ENCODE measurements at regions not wholly inside any gene's neighbourhood (a gene's known extent, or its start where the extent isn't known, plus 50 kb on each side); places are given as distances from the start of the nearest gene placed in this dataset.

- H2AFZ ChIP-seq (replicated peaks) = no peak overlapping the region
- H3K4me3 Mint-ChIP-seq = no peak overlapping the region
- H3F3A ChIP-seq (ENCODE audit: low read depth) = no peaks in the 10 kb centered on the region
- H3K79me2 ChIP-seq (ENCODE audit: low read depth) = no peaks in the 10 kb centered on the region
- H3K36me3 ChIP-seq = peaks cover 3% of the 10 kb centered on the region
- no peak overlapping the region for H3K27ac ChIP-seq
- DNase-seq (ENCODE audit: low spot score) = no peak
- no peaks in the 10 kb centered on the region for H3K9me3 ChIP-seq (ENCODE audit: low read depth)
- H3K4me3 ChIP-seq = no peak overlapping the region
- no peaks in the 10 kb centered on the region for H3K9me3 Mint-ChIP-seq
- no peaks in the 10 kb centered on the region for H3K27me3 ChIP-seq
- peaks cover 10% of the 10 kb centered on the region for H3K4me1 ChIP-seq
- H3K27ac Mint-ChIP-seq = no peak overlapping the region
- H3K27me3 Mint-ChIP-seq (ENCODE audit: insufficient read depth, low read depth) = peaks cover 4% of the 10 kb centered on the region
- no peaks in the 10 kb centered on the region for H4K20me1 ChIP-seq (ENCODE audit: low read depth)
- H3K4me1 Mint-ChIP-seq = peaks cover 4% of the 10 kb centered on the region
- H3K9ac ChIP-seq = no peak overlapping the region
- TF ChIP-seq EZH2 (IDR thresholded peaks at IDR 0.05) (no peak), EZH2phosphoT487 (IDR thresholded peaks at IDR 0.05) (no peak)
- TF ChIP-seq, protein P1, sequence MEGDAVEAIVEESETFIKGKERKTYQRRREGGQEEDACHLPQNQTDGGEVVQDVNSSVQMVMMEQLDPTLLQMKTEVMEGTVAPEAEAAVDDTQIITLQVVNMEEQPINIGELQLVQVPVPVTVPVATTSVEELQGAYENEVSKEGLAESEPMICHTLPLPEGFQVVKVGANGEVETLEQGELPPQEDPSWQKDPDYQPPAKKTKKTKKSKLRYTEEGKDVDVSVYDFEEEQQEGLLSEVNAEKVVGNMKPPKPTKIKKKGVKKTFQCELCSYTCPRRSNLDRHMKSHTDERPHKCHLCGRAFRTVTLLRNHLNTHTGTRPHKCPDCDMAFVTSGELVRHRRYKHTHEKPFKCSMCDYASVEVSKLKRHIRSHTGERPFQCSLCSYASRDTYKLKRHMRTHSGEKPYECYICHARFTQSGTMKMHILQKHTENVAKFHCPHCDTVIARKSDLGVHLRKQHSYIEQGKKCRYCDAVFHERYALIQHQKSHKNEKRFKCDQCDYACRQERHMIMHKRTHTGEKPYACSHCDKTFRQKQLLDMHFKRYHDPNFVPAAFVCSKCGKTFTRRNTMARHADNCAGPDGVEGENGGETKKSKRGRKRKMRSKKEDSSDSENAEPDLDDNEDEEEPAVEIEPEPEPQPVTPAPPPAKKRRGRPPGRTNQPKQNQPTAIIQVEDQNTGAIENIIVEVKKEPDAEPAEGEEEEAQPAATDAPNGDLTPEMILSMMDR (IDR thresholded peaks at IDR 0.05) = no peak
- no peaks in the 10 kb centered on the region for H3K36me3 Mint-ChIP-seq
- no peak overlapping the region for H3K4me2 ChIP-seq
Observed at GRCh38 chr2:237190966-237191713, 105.5 kb downstream of the COPS8 start.

DNA sequence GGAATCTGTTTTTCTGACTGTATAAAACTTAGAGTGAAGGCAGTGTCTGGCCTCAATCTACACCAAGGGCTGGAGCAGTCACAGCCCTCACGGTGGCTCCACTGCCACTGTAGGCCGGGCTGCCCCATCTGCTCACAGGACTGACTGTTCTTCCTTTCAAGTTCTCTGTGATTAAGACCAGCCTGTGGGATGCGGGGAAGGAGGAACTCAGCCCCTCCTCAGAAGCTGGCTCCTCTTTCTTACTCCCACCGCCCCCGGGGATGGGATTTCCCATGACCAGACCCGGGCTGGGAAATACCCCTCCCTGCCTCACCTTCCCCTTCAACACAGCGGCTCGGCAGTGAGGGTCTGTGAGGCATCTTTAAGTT, 106.0 kb downstream of the COPS8 start:
- Histone ChIP-seq H2AFZ (replicated peaks) (no peak overlapping the region), H4K20me1 (ENCODE audit: low read depth) (no peaks in the 10 kb centered on the region), H3K4me2 (no peak overlapping the region), H3K4me3 (no peak overlapping the region), H3K27me3 (no peaks in the 10 kb centered on the region), H3K79me2 (ENCODE audit: low read depth) (no peaks in the 10 kb centered on the region), H3K27ac (no peak overlapping the region), H3K4me1 (peaks cover 4% of the 10 kb centered on the region), H3K36me3 (peaks cover 2% of the 10 kb centered on the region), H3K9ac (no peak overlapping the region), H3F3A (ENCODE audit: low read depth) (no peaks in the 10 kb centered on the region), H3K9me3 (ENCODE audit: low read depth) (no peaks in the 10 kb centered on the region)
- no peak for DNase-seq (ENCODE audit: low spot score)
- H3K9me3 Mint-ChIP-seq = no peaks in the 10 kb centered on the region
- no peak overlapping the region for H3K27ac Mint-ChIP-seq
- no peak for TF ChIP-seq EZH2phosphoT487 (IDR thresholded peaks at IDR 0.05)
- TF ChIP-seq, protein P1 (IDR thresholded peaks at IDR 0.05) = no peak
- no peak for TF ChIP-seq EZH2 (IDR thresholded peaks at IDR 0.05)
- H3K4me3 Mint-ChIP-seq = no peak overlapping the region
- no peaks in the 10 kb centered on the region for H3K36me3 Mint-ChIP-seq
- peaks cover 6% of the 10 kb centered on the region for H3K4me1 Mint-ChIP-seq
- peaks cover 4% of the 10 kb centered on the region for H3K27me3 Mint-ChIP-seq (ENCODE audit: insufficient read depth, low read depth)

- Histone ChIP-seq H3K4me2 (no peak overlapping the region), H3K4me3 (no peak overlapping the region), H3F3A (ENCODE audit: low read depth) (no peaks in the 10 kb centered on the region), H3K36me3 (no peaks in the 10 kb centered on the region), H3K9me3 (ENCODE audit: low read depth) (no peaks in the 10 kb centered on the region), H2AFZ (replicated peaks) (no peak overlapping the region), H3K27me3 (no peaks in the 10 kb centered on the region), H3K27ac (no peak overlapping the region), H4K20me1 (ENCODE audit: low read depth) (no peaks in the 10 kb centered on the region), H3K9ac (no peak overlapping the region), H3K4me1 (peaks cover 3% of the 10 kb centered on the region), H3K79me2 (ENCODE audit: low read depth) (no peaks in the 10 kb centered on the region)
- Mint-ChIP-seq H3K4me3 (no peak overlapping the region), H3K36me3 (no peaks in the 10 kb centered on the region), H3K4me1 (peaks cover 15% of the 10 kb centered on the region), H3K27me3 (ENCODE audit: insufficient read depth, low read depth) (peaks cover 4% of the 10 kb centered on the region), H3K9me3 (no peaks in the 10 kb centered on the region), H3K27ac (no peak overlapping the region)
- TF ChIP-seq EZH2phosphoT487 (IDR thresholded peaks at IDR 0.05) = no peak
- TF ChIP-seq, protein P1 (IDR thresholded peaks at IDR 0.05) = no peak
- no peak for TF ChIP-seq EZH2 (IDR thresholded peaks at IDR 0.05)
- DNase-seq (ENCODE audit: low spot score) = no peak
Observed at GRCh38 chr2:237192881-237193280, 107.2 kb downstream of the COPS8 start.

All from neural progenitor cell (in vitro differentiated cells).